HL-60 (cell line): ENCODE measurements at regions not wholly inside any gene's neighbourhood (a gene's known extent, or its start where the extent isn't known, plus 50 kb on each side); places are given as distances from the start of the nearest gene placed in this dataset.

ENCODE experiments used
- DNase-seq, 2 experiments: peaks; one replicate each; pipeline ENCODE4 v3.0.0-alpha.2; 2010 to 2020; ENCODE audit warnings: low read depth in 1 of 2, low spot score in 1 of 2
- H3K27ac ChIP-seq: fragments of 250-450 bp; sonication (Bioruptor Pico); replicated peaks from 2 replicates; pipeline ENCODE4 v1.5.1; 2020; ENCODE audit warnings: mild to moderate bottlenecking, moderate library complexity
- H3K27me3 ChIP-seq: fragments of 250-450 bp; sonication (Bioruptor Pico); 2 replicates; pipeline ENCODE4 v1.5.1; 2021; ENCODE audit warnings: mild to moderate bottlenecking, moderate library complexity; ENCODE audit not compliant: insufficient read depth, poor library complexity, severe bottlenecking
- H3K4me3 ChIP-seq: replicated peaks from 2 replicates; pipeline ENCODE4 v1.5.1; 2011; ENCODE audit warnings: mild to moderate bottlenecking, control low read depth, low read length; ENCODE audit not compliant: insufficient read depth
- GABPA ChIP-seq: IDR thresholded peaks from 2 replicates; pipeline ENCODE4 v1.6.1; 2012; ENCODE audit warnings: low read depth
- POLR2AphosphoS5 ChIP-seq: IDR thresholded peaks from 2 replicates; pipeline ENCODE4 v1.6.1; 2012; ENCODE audit warnings: low read depth
- SPI1 ChIP-seq: IDR thresholded peaks from 2 replicates; pipeline ENCODE4 v1.6.1; 2012; ENCODE audit warnings: low read depth, mild to moderate bottlenecking, borderline replicate concordance
- TF ChIP-seq, protein P1 (sequence below): IDR thresholded peaks from 2 replicates; pipeline ENCODE4 v1.6.1; 2012; ENCODE audit warnings: low read depth; ENCODE audit not compliant: insufficient replicate concordance
- TF ChIP-seq, protein P2 (sequence below): IDR thresholded peaks from one replicate; pipeline ENCODE4 v1.5.1; 2011; ENCODE audit warnings: low read length, control low read depth, inconsistent platforms; ENCODE audit not compliant: insufficient read depth

DNA sequence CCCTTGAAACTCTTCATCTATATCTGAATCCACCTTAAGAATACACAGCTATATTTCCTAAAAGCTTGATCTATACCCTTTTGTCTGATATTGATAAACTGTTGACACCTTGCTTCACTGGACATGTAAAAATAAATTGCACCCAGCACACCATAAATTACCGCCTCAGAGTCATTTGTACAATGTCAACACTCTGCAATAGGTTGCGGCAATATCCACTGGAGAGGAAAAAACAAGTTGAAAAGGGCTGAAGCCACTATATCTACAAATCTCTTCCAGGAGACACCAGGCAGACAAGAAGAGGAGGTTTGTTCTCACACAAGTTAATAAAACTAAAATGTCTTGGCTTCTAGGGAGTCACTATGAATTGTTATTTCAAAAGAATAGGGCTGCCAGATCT, 656.9 kb downstream of the CDH8 start:
- Histone ChIP-seq H3K27ac (no peak overlapping the region), H3K27me3 (no peaks in the 10 kb centered on the region), H3K4me3 (no peak overlapping the region)
- no peak for DNase-seq
- TF ChIP-seq POLR2AphosphoS5, result no peak
- TF ChIP-seq, protein P1, sequence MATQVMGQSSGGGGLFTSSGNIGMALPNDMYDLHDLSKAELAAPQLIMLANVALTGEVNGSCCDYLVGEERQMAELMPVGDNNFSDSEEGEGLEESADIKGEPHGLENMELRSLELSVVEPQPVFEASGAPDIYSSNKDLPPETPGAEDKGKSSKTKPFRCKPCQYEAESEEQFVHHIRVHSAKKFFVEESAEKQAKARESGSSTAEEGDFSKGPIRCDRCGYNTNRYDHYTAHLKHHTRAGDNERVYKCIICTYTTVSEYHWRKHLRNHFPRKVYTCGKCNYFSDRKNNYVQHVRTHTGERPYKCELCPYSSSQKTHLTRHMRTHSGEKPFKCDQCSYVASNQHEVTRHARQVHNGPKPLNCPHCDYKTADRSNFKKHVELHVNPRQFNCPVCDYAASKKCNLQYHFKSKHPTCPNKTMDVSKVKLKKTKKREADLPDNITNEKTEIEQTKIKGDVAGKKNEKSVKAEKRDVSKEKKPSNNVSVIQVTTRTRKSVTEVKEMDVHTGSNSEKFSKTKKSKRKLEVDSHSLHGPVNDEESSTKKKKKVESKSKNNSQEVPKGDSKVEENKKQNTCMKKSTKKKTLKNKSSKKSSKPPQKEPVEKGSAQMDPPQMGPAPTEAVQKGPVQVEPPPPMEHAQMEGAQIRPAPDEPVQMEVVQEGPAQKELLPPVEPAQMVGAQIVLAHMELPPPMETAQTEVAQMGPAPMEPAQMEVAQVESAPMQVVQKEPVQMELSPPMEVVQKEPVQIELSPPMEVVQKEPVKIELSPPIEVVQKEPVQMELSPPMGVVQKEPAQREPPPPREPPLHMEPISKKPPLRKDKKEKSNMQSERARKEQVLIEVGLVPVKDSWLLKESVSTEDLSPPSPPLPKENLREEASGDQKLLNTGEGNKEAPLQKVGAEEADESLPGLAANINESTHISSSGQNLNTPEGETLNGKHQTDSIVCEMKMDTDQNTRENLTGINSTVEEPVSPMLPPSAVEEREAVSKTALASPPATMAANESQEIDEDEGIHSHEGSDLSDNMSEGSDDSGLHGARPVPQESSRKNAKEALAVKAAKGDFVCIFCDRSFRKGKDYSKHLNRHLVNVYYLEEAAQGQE, result no peak
- no peak for TF ChIP-seq SPI1
- TF ChIP-seq, protein P2, sequence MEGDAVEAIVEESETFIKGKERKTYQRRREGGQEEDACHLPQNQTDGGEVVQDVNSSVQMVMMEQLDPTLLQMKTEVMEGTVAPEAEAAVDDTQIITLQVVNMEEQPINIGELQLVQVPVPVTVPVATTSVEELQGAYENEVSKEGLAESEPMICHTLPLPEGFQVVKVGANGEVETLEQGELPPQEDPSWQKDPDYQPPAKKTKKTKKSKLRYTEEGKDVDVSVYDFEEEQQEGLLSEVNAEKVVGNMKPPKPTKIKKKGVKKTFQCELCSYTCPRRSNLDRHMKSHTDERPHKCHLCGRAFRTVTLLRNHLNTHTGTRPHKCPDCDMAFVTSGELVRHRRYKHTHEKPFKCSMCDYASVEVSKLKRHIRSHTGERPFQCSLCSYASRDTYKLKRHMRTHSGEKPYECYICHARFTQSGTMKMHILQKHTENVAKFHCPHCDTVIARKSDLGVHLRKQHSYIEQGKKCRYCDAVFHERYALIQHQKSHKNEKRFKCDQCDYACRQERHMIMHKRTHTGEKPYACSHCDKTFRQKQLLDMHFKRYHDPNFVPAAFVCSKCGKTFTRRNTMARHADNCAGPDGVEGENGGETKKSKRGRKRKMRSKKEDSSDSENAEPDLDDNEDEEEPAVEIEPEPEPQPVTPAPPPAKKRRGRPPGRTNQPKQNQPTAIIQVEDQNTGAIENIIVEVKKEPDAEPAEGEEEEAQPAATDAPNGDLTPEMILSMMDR, result no peak
- no peak for TF ChIP-seq GABPA

DNA sequence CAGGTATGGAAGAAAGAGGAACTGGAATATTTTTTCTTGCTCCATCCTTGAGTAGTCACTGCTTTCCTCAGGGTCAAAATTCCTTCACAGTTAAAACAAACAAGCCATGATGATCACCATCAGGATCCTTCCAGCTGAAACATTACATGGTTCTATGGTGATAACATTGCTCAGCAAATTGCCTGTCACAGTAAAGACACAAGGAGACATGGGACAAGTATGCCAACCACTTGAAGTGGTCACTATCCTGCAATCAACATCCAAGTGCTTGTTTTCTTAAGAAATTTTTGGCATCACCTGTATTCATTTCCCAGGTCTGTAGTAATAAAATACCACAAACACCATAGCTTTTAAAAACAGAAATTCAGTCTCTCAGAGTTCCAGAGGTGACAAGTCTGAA, 662.2 kb downstream of the CDH8 start:
- no peak for DNase-seq
- no peaks in the 10 kb centered on the region for H3K27me3 ChIP-seq
- no peak overlapping the region for H3K4me3 ChIP-seq
- no peak for TF ChIP-seq SPI1
- TF ChIP-seq, protein P2, result no peak
- TF ChIP-seq, protein P1, result no peak
- no peak for TF ChIP-seq POLR2AphosphoS5
- no peak for TF ChIP-seq GABPA
- no peak overlapping the region for H3K27ac ChIP-seq

DNA sequence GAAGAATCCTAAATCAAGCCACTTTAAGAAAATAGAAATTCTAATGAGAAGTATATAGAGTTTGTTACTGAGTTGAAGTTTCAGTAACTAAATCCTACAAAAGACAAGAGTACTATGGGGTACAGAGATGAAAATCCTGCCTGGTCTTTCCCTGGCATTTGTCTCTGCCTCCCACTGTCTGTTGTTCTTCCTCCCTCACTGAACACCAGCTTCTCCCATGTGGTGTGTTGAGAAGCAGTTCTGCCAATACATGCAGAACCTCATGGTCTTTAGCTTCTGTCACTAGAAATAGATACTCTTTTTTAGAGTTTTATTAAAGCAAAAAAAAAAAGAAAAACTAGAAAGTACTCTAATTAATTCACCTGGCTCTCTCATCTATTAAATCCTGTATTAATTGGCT, 664.4 kb downstream of the CDH8 start:
- Histone ChIP-seq H3K4me3 (no peak overlapping the region), H3K27ac (no peak overlapping the region), H3K27me3 (no peaks in the 10 kb centered on the region)
- TF ChIP-seq SPI1 (no peak), GABPA (no peak)
- TF ChIP-seq, protein P2, result no peak
- no peak for DNase-seq

DNA sequence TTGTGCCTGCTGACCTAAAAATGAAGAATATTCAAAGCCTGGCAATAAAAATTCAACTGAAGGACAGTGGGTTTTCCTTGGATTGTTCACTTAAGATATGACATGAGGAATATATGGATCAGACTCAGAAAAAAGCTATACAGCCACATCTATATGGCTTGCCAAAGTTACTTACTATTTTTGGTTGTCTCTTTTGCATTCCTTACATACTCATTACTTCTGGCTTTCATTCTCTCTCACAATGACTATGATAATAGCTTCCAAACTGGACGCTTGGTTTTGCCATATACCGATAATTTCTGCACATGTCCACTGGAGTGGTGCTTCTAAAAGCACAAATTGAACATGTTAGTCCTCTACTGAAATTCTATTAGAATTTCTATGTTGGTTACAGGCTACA, 664.9 kb downstream of the CDH8 start:
- Histone ChIP-seq H3K27ac (no peak overlapping the region), H3K27me3 (no peaks in the 10 kb centered on the region), H3K4me3 (no peak overlapping the region)
- TF ChIP-seq, protein P2, result no peak
- TF ChIP-seq, protein P1, result no peak
- TF ChIP-seq POLR2AphosphoS5 (no peak), GABPA (no peak), SPI1 (no peak)
- DNase-seq, result no peak
